ENCODE measurements at regions not wholly inside any gene's neighbourhood (a gene's known extent, or its start where the extent isn't known, plus 50 kb on each side); places are given as distances from the start of the nearest gene placed in this dataset.

DNA sequence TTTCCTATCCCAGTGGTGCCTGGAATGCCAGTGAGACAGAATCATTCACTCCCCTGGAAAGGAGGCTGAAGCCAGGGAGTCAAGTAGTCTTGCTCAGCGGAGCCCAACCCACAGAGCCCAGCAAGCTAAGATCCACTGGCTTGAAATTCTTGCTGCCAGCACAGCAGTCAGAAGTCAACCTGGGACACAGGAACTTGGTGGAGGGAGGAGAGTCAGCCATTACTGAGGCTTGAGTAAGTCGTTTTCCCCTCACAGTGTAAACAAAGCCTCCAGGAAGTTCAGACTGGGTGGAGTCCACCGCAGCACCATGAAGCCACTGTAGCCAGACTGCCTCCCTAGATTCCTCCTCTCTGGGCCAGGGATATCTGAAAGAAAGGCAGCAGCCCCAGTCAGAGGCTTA, 283.2 kb upstream of the CPEB2 start:
- Histone ChIP-seq H3K27me3 (ENCODE audit: control insufficient read depth in 4 of 4, insufficient read depth in 4 of 4, low read length in 3 of 4) (no peaks in the 10 kb centered on the region), H3K36me3 (ENCODE audit: control insufficient read depth in 4 of 4, insufficient read depth in 3 of 4, low read depth in 1 of 4, low read length in 3 of 4) (no peaks in the 10 kb centered on the region), H3K4me1 (ENCODE audit: control insufficient read depth in 4 of 4, insufficient read depth in 4 of 4, low read length in 3 of 4) (no peaks in the 10 kb centered on the region), H3K4me3 (ENCODE audit: low read depth in 1 of 3, low read length in 3 of 3) (no peak overlapping the region), H3K9me3 (ENCODE audit: control insufficient read depth in 4 of 4, low read length in 3 of 4) (no peaks in the 10 kb centered on the region), H3K27ac (ENCODE audit: low read depth in 1 of 2, low read length in 2 of 2) (no peak overlapping the region), H3K9ac (ENCODE audit: low read depth in 1 of 2, low read length in 2 of 2) (no peak overlapping the region)
- WGBS: 46% methylated on average over 3 of the region's 3 CpGs
- TF ChIP-seq GABPA (IDR thresholded peaks at IDR 0.05 in 1 of 2, conservative IDR thresholded peaks at IDR 0.05 in 1 of 2) (no peak), FOXA1 (IDR thresholded peaks at IDR 0.05) (no peak), CTCF (IDR thresholded peaks at IDR 0.05; ENCODE audit: low read depth, low read length, missing input control) (no peak), RXRA (IDR thresholded peaks at IDR 0.05) (no peak), EGR1 (IDR thresholded peaks at IDR 0.05; ENCODE audit: low read depth in 2 of 2) (no peak), HNF4A (conservative IDR thresholded peaks at IDR 0.05) (no peak), HNF4G (IDR thresholded peaks at IDR 0.05) (no peak)
- TF ChIP-seq, protein P1, sequence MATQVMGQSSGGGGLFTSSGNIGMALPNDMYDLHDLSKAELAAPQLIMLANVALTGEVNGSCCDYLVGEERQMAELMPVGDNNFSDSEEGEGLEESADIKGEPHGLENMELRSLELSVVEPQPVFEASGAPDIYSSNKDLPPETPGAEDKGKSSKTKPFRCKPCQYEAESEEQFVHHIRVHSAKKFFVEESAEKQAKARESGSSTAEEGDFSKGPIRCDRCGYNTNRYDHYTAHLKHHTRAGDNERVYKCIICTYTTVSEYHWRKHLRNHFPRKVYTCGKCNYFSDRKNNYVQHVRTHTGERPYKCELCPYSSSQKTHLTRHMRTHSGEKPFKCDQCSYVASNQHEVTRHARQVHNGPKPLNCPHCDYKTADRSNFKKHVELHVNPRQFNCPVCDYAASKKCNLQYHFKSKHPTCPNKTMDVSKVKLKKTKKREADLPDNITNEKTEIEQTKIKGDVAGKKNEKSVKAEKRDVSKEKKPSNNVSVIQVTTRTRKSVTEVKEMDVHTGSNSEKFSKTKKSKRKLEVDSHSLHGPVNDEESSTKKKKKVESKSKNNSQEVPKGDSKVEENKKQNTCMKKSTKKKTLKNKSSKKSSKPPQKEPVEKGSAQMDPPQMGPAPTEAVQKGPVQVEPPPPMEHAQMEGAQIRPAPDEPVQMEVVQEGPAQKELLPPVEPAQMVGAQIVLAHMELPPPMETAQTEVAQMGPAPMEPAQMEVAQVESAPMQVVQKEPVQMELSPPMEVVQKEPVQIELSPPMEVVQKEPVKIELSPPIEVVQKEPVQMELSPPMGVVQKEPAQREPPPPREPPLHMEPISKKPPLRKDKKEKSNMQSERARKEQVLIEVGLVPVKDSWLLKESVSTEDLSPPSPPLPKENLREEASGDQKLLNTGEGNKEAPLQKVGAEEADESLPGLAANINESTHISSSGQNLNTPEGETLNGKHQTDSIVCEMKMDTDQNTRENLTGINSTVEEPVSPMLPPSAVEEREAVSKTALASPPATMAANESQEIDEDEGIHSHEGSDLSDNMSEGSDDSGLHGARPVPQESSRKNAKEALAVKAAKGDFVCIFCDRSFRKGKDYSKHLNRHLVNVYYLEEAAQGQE (IDR thresholded peaks at IDR 0.05): no peak
- TF ChIP-seq, protein P2, sequence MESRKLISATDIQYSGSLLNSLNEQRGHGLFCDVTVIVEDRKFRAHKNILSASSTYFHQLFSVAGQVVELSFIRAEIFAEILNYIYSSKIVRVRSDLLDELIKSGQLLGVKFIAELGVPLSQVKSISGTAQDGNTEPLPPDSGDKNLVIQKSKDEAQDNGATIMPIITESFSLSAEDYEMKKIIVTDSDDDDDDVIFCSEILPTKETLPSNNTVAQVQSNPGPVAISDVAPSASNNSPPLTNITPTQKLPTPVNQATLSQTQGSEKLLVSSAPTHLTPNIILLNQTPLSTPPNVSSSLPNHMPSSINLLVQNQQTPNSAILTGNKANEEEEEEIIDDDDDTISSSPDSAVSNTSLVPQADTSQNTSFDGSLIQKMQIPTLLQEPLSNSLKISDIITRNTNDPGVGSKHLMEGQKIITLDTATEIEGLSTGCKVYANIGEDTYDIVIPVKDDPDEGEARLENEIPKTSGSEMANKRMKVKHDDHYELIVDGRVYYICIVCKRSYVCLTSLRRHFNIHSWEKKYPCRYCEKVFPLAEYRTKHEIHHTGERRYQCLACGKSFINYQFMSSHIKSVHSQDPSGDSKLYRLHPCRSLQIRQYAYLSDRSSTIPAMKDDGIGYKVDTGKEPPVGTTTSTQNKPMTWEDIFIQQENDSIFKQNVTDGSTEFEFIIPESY (IDR thresholded peaks at IDR 0.05): no peak
- DNase-seq (ENCODE audit: low spot score): no peak

GRCh38 chr4:14726441-14726840, 275.8 kb upstream of the CPEB2 start:
- no peaks in the 10 kb centered on the region for H3K36me3 ChIP-seq (ENCODE audit: control insufficient read depth in 4 of 4, insufficient read depth in 3 of 4, low read depth in 1 of 4, low read length in 3 of 4)
- no peak overlapping the region for H3K27ac ChIP-seq (ENCODE audit: low read depth in 1 of 2, low read length in 2 of 2)
- no peak overlapping the region for H3K9ac ChIP-seq (ENCODE audit: low read depth in 1 of 2, low read length in 2 of 2)
- H3K4me1 ChIP-seq (ENCODE audit: control insufficient read depth in 4 of 4, insufficient read depth in 4 of 4, low read length in 3 of 4): no peaks in the 10 kb centered on the region
- no peak overlapping the region for H3K4me3 ChIP-seq (ENCODE audit: low read depth in 1 of 3, low read length in 3 of 3)
- H3K27me3 ChIP-seq (ENCODE audit: control insufficient read depth in 4 of 4, insufficient read depth in 4 of 4, low read length in 3 of 4): no peaks in the 10 kb centered on the region
- no peak for DNase-seq (ENCODE audit: low spot score)
- WGBS: 69% methylated on average over 3 of the region's 3 CpGs
- H3K9me3 ChIP-seq (ENCODE audit: control insufficient read depth in 4 of 4, low read length in 3 of 4): no peaks in the 10 kb centered on the region
- TF ChIP-seq, protein P1 (IDR thresholded peaks at IDR 0.05): no peak
- TF ChIP-seq RAD21 (IDR thresholded peaks at IDR 0.05): no peak

All from liver (tissue), 8 donors.